ENCODE measurements at regions not wholly inside any gene's neighbourhood (a gene's known extent, or its start where the extent isn't known, plus 50 kb on each side); places are given as distances from the start of the nearest gene placed in this dataset.
"Not testable (repeated sequence)": the region's sequence is repeated elsewhere in the genome, so short reads cannot be mapped to it uniquely, and the experiment has no call there.

DNA sequence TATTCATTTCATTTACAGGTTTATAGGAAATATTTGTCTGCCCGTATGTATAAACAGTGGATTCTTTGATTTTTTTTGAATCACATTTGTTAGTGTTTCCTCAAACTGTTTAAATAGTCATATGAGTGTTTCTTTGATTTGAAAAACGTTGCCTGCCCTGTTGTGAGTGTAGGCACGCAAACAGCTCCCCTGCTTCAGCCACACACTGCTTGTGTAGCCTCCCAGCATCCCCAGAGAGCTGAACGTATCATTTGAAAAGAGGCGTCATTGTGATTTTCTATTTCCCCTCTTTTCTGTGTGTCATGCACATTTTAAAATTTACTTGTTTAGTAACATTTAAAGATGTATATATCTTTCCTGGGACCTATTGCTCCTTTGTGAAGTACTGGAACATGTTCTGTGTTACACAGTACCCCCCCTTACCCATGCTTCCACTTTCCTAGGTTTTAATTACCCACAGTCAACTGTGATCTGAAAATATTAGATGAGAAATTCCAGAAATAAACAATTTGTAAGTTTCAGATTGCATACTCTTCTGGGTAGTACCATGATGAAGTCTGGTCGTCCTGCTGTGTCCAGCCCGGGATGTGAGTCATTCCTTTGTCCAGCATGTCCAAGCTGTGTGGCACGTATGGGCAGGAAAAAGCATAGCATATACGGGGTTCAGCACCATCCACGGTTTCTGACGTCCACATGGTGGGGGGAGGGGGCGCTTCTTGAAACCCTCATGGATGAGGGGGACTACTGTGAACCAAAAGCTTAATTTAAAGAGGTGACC lies 78.7 kb downstream of the NPIPB11 start:
- 71% methylated on average over 12 of the region's 12 CpGs for WGBS
- intact Hi-C loops (cut with DNase I); H3K4me1 ChIP-seq (ENCODE audit: control insufficient read depth, insufficient read depth, low read length); ATAC-seq; H3K9me3 ChIP-seq (ENCODE audit: control insufficient read depth, low read length); H3K27me3 ChIP-seq (ENCODE audit: control insufficient read depth, insufficient read depth); H3K27ac ChIP-seq (ENCODE audit: low read length); DNase-seq; H3K4me3 ChIP-seq (ENCODE audit: low read length): not testable (repeated sequence)

DNA sequence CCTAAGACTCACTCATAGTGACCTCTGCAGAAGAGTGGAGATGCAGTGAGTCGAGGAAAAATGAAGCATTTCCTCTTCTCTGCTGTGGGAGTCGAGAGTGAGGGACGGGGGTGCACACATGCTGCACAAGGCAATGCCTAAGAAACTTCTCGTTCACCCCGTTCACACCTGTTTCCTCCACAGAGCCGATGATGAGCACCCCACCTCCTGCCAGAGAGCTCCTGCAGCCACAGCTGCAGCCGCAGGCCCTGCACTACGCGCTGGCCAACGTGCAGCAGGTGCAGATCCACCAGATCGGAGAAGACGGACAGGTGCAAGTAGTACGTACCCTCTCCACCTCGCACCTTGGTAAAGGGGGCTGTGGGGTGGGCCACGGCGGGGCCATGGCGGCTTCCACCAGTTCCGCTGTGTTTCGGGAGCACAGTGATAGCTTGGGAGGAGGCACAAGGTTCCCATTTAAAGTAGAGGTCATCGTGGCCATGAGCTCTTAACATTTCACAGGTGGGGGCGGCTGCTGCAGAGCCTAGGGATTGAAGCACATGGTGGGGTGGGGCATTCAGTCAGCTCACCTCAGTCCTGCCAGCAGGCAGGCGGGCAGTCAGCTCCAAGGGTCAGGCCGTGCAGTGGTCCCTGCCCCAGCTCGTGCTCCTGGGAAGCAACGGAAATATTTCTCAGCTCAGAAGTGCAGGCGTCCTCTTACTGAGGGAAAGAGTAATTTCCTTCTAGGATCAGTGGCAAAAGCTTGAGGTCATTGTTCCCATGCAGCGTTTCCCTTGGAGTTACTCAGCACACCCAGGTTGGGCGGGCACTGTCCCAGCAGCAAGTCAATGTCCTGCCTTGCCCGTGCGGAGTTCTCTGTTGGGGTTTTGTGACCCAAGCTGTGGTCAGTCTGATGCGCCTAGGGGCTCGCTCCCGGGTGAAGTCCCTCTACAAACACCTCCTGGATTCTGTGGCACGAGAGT lies 80.1 kb downstream of the NPIPB11 start:
- ATAC-seq: peak; percentile 40 to 80
- H3K9me3 ChIP-seq (ENCODE audit: control insufficient read depth, low read length); H3K27ac ChIP-seq (ENCODE audit: low read length); H3K27me3 ChIP-seq (ENCODE audit: control insufficient read depth, insufficient read depth); intact Hi-C loops (cut with DNase I); DNase-seq; H3K4me1 ChIP-seq (ENCODE audit: control insufficient read depth, insufficient read depth, low read length); H3K4me3 ChIP-seq (ENCODE audit: low read length): not testable (repeated sequence)
- WGBS: 80% methylated on average over 31 of the region's 34 CpGs

DNA sequence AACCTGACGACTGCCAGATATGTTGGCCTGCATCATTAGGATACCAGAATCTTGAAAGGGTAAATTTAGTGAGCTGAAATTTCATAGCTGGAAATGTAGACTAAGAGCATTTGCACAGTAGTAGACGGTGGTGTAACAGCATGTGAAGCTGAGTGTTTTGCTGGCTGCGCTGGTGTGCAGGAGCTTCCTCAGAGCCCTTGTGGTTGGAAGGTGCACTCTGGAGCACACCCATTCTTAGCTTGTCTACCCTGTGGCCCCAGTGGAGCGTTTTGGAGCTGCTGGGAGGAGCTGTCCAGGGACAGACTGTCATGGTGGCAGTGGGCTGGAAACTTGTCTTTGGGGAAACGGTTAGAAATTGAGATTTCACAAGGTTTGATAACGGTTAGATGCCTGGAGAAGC lies 82.8 kb downstream of the NPIPB11 start:
- H3K4me3 ChIP-seq (ENCODE audit: low read length); H3K9me3 ChIP-seq (ENCODE audit: control insufficient read depth, low read length); H3K27me3 ChIP-seq (ENCODE audit: control insufficient read depth, insufficient read depth); ATAC-seq; H3K27ac ChIP-seq (ENCODE audit: low read length); DNase-seq; intact Hi-C loops (cut with DNase I); H3K4me1 ChIP-seq (ENCODE audit: control insufficient read depth, insufficient read depth, low read length): not testable (repeated sequence)
- WGBS: 81% methylated on average over 6 of the region's 6 CpGs

DNA sequence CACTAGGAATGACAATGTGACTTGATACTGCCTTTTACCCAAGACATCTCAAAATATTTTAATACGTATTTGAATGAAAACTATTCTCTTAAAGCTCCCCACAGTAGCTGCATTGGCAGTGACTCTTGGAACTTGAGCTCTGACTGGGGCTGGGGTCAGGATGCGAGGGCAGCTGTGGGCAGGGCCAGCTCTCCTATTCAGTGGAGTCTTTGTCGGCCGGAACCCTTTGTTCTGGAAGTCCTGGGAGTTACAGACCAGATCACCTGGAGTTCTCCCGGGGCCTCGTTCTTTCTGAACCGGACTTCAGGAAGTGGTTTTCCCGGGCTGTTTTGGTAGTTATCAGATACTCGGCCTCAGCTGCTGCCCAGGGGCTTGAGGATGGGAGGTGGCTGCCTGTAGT lies 84.9 kb downstream of the NPIPB11 start:
- Histone ChIP-seq H3K4me3 (ENCODE audit: low read length) (no peak overlapping the region), H3K9me3 (ENCODE audit: control insufficient read depth, low read length) (no peaks in the 10 kb centered on the region), H3K27ac (ENCODE audit: low read length) (no peak overlapping the region), H3K27me3 (ENCODE audit: control insufficient read depth, insufficient read depth) (no peaks in the 10 kb centered on the region), H3K4me1 (ENCODE audit: control insufficient read depth, insufficient read depth, low read length) (no peaks in the 10 kb centered on the region)
- 62% methylated on average over 9 of the region's 9 CpGs for WGBS
- DNase-seq (no peak), ATAC-seq (peak in 1 of 2 donors; percentile 28)
- intact Hi-C loops (cut with DNase I): no loop called here

DNA sequence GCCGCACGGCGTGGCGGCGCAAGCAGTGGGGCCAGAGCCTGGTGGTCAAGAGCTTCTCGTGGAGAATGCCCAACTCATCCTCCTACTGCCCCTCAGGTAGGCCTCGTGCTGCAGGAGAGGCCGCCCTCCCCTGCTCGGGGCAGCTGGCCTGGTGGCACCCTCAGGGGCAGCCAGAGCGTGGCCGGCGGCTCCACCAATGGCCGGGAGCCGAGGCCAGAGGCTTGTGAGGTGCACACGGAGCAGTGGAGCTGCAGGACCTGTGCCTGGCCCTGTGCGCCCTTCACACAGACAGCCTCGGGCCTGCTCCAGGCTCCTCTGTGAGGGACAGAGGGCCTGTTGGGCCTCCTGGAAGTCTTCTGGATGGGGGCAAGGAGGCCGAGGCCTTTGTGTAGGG lies 85.5 kb downstream of the NPIPB11 start:
- Histone ChIP-seq H3K4me3 (ENCODE audit: low read length) (no peak overlapping the region), H3K27me3 (ENCODE audit: control insufficient read depth, insufficient read depth) (no peaks in the 10 kb centered on the region), H3K4me1 (ENCODE audit: control insufficient read depth, insufficient read depth, low read length) (no peaks in the 10 kb centered on the region), H3K9me3 (ENCODE audit: control insufficient read depth, low read length) (no peaks in the 10 kb centered on the region), H3K27ac (ENCODE audit: low read length) (no peak overlapping the region)
- intact Hi-C loops (cut with DNase I): no loop called here
- DNase-seq (no peak), ATAC-seq (peak in 1 of 2 donors; percentile 2)
- 93% methylated on average over 18 of the region's 18 CpGs for WGBS

DNA sequence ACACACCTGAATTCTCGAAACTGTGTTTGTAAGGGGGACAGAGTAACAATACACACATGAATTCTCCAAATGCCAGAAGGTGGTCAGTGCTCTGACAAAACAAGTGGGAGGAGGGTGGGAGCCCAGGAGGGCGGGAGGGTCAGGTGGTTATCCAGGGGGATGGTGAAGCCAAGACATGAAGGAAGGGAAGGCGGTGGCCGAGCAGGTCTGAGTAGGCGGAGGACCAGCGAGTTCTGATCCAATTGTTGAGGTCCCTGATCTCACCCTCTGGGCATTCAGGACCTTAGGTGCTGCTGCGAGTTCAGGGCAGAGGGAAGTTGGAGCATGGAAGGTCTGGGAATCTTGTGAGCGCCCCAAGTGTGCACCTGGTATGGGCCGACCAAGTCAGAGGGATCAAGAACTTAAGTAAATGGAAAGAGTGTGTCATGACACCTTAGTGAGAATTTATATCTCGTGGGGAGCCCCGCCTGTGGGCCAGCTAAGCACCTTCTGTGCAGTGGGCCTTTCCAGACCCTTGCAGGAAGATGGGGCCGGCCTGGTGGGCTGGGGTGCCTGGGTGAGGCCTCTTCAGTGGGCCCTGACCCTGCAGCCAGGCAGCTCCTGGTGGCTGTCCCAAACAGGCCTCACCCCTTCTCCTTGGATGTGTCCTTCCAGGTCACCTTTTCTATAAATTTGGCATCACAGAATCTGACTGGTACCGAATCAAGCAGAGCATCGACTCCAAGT lies 86.1 kb downstream of the NPIPB11 start:
- Histone ChIP-seq H3K27ac (ENCODE audit: low read length) (no peak overlapping the region), H3K27me3 (ENCODE audit: control insufficient read depth, insufficient read depth) (no peaks in the 10 kb centered on the region), H3K4me3 (ENCODE audit: low read length) (no peak overlapping the region), H3K9me3 (ENCODE audit: control insufficient read depth, low read length) (no peaks in the 10 kb centered on the region), H3K4me1 (ENCODE audit: control insufficient read depth, insufficient read depth, low read length) (no peaks in the 10 kb centered on the region)
- ATAC-seq (no peak), DNase-seq (no peak)
- WGBS: 97% methylated on average over 14 of the region's 14 CpGs
- intact Hi-C loops (cut with DNase I): no loop called here

DNA sequence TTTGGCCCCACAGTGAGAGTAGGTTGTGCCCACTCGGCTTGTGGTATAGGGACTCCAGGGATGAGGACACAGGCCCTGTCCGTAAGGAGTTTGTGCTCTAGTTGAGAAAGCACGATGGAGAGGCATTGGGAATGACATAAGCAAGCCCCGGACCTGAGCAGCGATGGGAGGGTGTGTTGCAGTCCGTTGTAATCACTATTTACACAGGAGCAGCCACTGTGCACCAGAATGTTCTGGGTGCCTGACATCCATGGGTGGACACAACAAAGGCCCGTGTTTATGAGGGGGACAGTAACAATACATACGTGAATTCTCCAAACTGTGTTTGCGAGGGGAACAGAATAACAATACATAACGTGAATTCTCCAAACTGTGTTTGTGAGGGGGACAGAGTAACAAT lies 86.8 kb downstream of the NPIPB11 start:
- no peak for ATAC-seq
- H3K9me3 ChIP-seq (ENCODE audit: control insufficient read depth, low read length): no peaks in the 10 kb centered on the region
- H3K27ac ChIP-seq (ENCODE audit: low read length): no peak overlapping the region
- no peaks in the 10 kb centered on the region for H3K4me1 ChIP-seq (ENCODE audit: control insufficient read depth, insufficient read depth, low read length)
- H3K4me3 ChIP-seq (ENCODE audit: low read length): no peak overlapping the region
- no peaks in the 10 kb centered on the region for H3K27me3 ChIP-seq (ENCODE audit: control insufficient read depth, insufficient read depth)
- no peak for DNase-seq
- intact Hi-C loops (cut with DNase I): no loop called here
- 87% methylated on average over 10 of the region's 10 CpGs for WGBS

DNA sequence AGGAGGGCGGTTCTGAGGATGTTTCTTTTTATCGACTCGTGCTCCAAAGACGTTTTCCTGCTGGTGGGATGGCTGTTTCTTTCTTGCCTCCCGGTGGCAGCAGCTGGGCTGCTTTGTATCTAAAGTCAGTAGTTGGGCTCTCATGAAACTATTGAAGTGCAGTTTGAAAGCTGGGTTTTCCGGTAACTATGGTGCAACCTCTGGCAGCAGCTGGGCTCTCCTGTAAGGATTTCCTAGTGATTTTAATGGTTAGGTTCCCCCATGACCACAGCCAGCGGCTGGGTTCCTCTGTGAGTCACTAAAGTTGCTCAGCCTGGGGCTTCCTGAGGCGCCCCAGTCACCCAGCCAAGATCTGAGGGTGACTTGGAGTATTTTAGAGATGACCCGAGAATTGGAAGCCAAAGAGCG lies 87.9 kb downstream of the NPIPB11 start:
- ATAC-seq (peak; percentile 72 to 87), DNase-seq (peak in 2 of 3 donors; percentile 74 to 78)
- H3K4me3 ChIP-seq (ENCODE audit: low read length); H3K4me1 ChIP-seq (ENCODE audit: control insufficient read depth, insufficient read depth, low read length); H3K9me3 ChIP-seq (ENCODE audit: control insufficient read depth, low read length); intact Hi-C loops (cut with DNase I); H3K27me3 ChIP-seq (ENCODE audit: control insufficient read depth, insufficient read depth); H3K27ac ChIP-seq (ENCODE audit: low read length): not testable (repeated sequence)
- WGBS: 35% methylated on average over 10 of the region's 10 CpGs

DNA sequence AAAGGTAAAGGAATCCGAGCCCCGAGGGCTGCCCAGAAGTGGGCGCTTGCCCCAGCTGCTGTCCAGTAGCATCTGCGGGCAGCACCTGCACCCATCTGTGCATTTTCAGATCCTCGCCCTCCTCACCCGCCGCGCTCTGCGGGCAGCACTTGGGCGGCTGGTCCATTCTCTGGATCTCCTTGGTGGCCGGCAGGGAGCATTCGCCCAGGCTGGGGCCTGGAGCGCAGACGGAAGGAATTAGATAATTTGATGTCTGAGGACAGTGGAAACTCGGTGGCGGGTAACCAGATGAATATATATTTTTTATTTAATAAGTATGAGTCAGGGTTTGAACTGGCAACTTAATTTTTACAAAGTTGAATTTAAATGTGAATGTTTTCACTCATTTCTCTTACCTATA lies 88.5 kb downstream of the NPIPB11 start:
- no peak for ATAC-seq
- WGBS: 67% methylated on average over 16 of the region's 16 CpGs

DNA sequence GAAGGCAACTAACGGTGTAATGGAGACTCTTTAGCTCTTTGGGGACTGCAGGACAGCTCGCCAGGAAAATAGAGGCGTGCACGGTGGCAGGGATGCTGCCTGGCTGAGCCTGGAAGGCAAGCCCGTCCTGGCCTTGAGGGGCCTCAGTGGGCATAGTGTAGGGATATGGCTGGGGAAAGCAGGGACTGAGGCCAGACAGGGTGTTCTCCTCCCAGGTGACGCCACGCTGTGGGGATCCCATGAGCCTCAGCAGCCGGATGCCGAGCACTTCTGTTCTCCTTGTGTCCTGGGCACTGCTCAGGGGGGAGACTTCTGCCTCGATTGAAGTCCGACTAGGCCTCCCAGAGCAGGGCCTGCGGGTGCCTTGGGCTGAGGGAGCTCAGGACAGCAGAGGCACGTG lies 89.2 kb downstream of the NPIPB11 start:
- no peaks in the 10 kb centered on the region for H3K4me1 ChIP-seq (ENCODE audit: control insufficient read depth, insufficient read depth, low read length)
- 89% methylated on average over 13 of the region's 13 CpGs for WGBS
- H3K4me3 ChIP-seq (ENCODE audit: low read length): no peak overlapping the region
- ATAC-seq (no peak), DNase-seq (peak in 1 of 3 donors; percentile 26)
- intact Hi-C loops (cut with DNase I): no loop called here
- H3K9me3 ChIP-seq (ENCODE audit: control insufficient read depth, low read length): no peaks in the 10 kb centered on the region
- H3K27me3 ChIP-seq (ENCODE audit: control insufficient read depth, insufficient read depth): no peaks in the 10 kb centered on the region
- H3K27ac ChIP-seq (ENCODE audit: low read length): no peak overlapping the region

More for the DNA sequence above, 88.5 kb downstream of the NPIPB11 start:
- no peaks in the 10 kb centered on the region for H3K9me3 ChIP-seq (ENCODE audit: control insufficient read depth, low read length)
- H3K4me3 ChIP-seq (ENCODE audit: low read length): no peak overlapping the region
- H3K4me1 ChIP-seq (ENCODE audit: control insufficient read depth, insufficient read depth, low read length): no peaks in the 10 kb centered on the region
- intact Hi-C loops (cut with DNase I): no loop called here
- no peaks in the 10 kb centered on the region for H3K27me3 ChIP-seq (ENCODE audit: control insufficient read depth, insufficient read depth)
- DNase-seq: peak in 1 of 3 donors; percentile 54
- H3K27ac ChIP-seq (ENCODE audit: low read length): no peak overlapping the region

All from right cardiac atrium (tissue), 5 donors.